ENCODE measurements at regions not wholly inside any gene's neighbourhood (a gene's known extent, or its start where the extent isn't known, plus 50 kb on each side); places are given as distances from the start of the nearest gene placed in this dataset.

GRCh38 chr14:82587226-82587625 lies 1053.6 kb upstream of the SEL1L start:
- Histone ChIP-seq H3K27me3 (ENCODE audit: insufficient read depth, low read length, poor library complexity) (no peaks in the 10 kb centered on the region), H3K9ac (ENCODE audit: low read depth, low read length) (no peak overlapping the region), H2AFZ (ENCODE audit: low read depth, low read length) (no peak overlapping the region), H3K4me3 (ENCODE audit: low read depth in 1 of 2, low read length in 2 of 2) (no peak overlapping the region), H4K20me1 (ENCODE audit: insufficient read depth, low read length) (no peaks in the 10 kb centered on the region), H3K79me2 (ENCODE audit: insufficient read depth, low read length) (no peaks in the 10 kb centered on the region), H3K9me3 (ENCODE audit: insufficient read depth, low read length, severe bottlenecking) (no peaks in the 10 kb centered on the region), H3K4me1 (ENCODE audit: insufficient read depth, low read length) (no peaks in the 10 kb centered on the region), H3K27ac (ENCODE audit: low read length) (no peak overlapping the region), H3K36me3 (ENCODE audit: insufficient read depth, low read length) (no peaks in the 10 kb centered on the region), H3K4me2 (ENCODE audit: insufficient read depth, low read length) (no peak overlapping the region)
- ATAC-seq (ENCODE audit: insufficient read depth, low read depth) (no peak), DNase-seq (no peak)
- no peak for TF ChIP-seq EZH2 (IDR thresholded peaks at IDR 0.05; ENCODE audit: borderline replicate concordance, low read depth, low read length, severe bottlenecking)
- TF ChIP-seq CTCF (IDR thresholded peaks at IDR 0.05; ENCODE audit: borderline replicate concordance, extremely low read depth, low read length, poor library complexity, severe bottlenecking) = no peak

- Histone ChIP-seq H3K4me2 (ENCODE audit: insufficient read depth, low read length) (no peak overlapping the region), H3K36me3 (ENCODE audit: insufficient read depth, low read length) (no peaks in the 10 kb centered on the region), H4K20me1 (ENCODE audit: insufficient read depth, low read length) (no peaks in the 10 kb centered on the region), H3K79me2 (ENCODE audit: insufficient read depth, low read length) (no peaks in the 10 kb centered on the region), H3K27ac (ENCODE audit: low read length) (no peak overlapping the region), H3K9ac (ENCODE audit: low read depth, low read length) (no peak overlapping the region), H3K4me3 (ENCODE audit: low read depth in 1 of 2, low read length in 2 of 2) (no peak overlapping the region), H3K9me3 (ENCODE audit: insufficient read depth, low read length, severe bottlenecking) (no peaks in the 10 kb centered on the region), H3K4me1 (ENCODE audit: insufficient read depth, low read length) (no peaks in the 10 kb centered on the region), H3K27me3 (ENCODE audit: insufficient read depth, low read length, poor library complexity) (no peaks in the 10 kb centered on the region), H2AFZ (ENCODE audit: low read depth, low read length) (no peak overlapping the region)
- DNase-seq (no peak), ATAC-seq (ENCODE audit: insufficient read depth, low read depth) (no peak)
- TF ChIP-seq CTCF (IDR thresholded peaks at IDR 0.05; ENCODE audit: borderline replicate concordance, extremely low read depth, low read length, poor library complexity, severe bottlenecking) = no peak
- no peak for TF ChIP-seq EZH2 (IDR thresholded peaks at IDR 0.05; ENCODE audit: borderline replicate concordance, low read depth, low read length, severe bottlenecking)
Measured at GRCh38 chr14:82595466-82595865, 1061.8 kb upstream of the SEL1L start.

GRCh38 chr14:82602794-82603193 lies 1069.1 kb upstream of the SEL1L start:
- Histone ChIP-seq H3K27ac (ENCODE audit: low read length) (no peak overlapping the region), H3K9ac (ENCODE audit: low read depth, low read length) (no peak overlapping the region), H3K36me3 (ENCODE audit: insufficient read depth, low read length) (no peaks in the 10 kb centered on the region), H3K4me3 (ENCODE audit: low read depth in 1 of 2, low read length in 2 of 2) (no peak overlapping the region), H3K4me1 (ENCODE audit: insufficient read depth, low read length) (no peaks in the 10 kb centered on the region), H3K9me3 (ENCODE audit: insufficient read depth, low read length, severe bottlenecking) (no peaks in the 10 kb centered on the region), H2AFZ (ENCODE audit: low read depth, low read length) (no peak overlapping the region), H3K27me3 (ENCODE audit: insufficient read depth, low read length, poor library complexity) (no peaks in the 10 kb centered on the region), H4K20me1 (ENCODE audit: insufficient read depth, low read length) (no peaks in the 10 kb centered on the region), H3K79me2 (ENCODE audit: insufficient read depth, low read length) (no peaks in the 10 kb centered on the region), H3K4me2 (ENCODE audit: insufficient read depth, low read length) (no peak overlapping the region)
- ATAC-seq (ENCODE audit: insufficient read depth, low read depth) (no peak), DNase-seq (no peak)
- no peak for TF ChIP-seq EZH2 (IDR thresholded peaks at IDR 0.05; ENCODE audit: borderline replicate concordance, low read depth, low read length, severe bottlenecking)
- TF ChIP-seq CTCF (IDR thresholded peaks at IDR 0.05; ENCODE audit: borderline replicate concordance, extremely low read depth, low read length, poor library complexity, severe bottlenecking) = no peak

DNA sequence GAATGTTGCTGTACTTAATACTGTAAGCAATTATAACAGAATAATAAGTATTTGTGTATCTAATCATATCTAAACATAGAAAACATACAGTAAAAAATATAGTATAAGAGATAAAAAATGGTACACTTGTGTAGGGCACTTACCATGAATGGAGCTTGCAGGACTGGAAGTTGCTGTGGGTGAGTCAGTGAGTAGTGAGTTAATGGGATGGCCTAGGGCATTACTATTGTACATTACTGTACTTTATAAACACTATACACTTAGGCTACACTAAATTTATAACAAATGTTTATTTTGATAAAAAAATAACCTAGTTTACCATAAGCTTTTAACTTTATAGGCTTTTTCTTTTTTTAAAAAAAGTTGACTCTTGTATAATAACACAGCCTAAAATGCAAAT lies 1071.2 kb upstream of the SEL1L start:
- Histone ChIP-seq H3K36me3 (ENCODE audit: insufficient read depth, low read length) (no peaks in the 10 kb centered on the region), H3K9me3 (ENCODE audit: insufficient read depth, low read length, severe bottlenecking) (no peaks in the 10 kb centered on the region), H4K20me1 (ENCODE audit: insufficient read depth, low read length) (no peaks in the 10 kb centered on the region), H2AFZ (ENCODE audit: low read depth, low read length) (no peak overlapping the region), H3K79me2 (ENCODE audit: insufficient read depth, low read length) (no peaks in the 10 kb centered on the region), H3K4me3 (ENCODE audit: low read depth in 1 of 2, low read length in 2 of 2) (no peak overlapping the region), H3K9ac (ENCODE audit: low read depth, low read length) (no peak overlapping the region), H3K27ac (ENCODE audit: low read length) (no peak overlapping the region), H3K4me2 (ENCODE audit: insufficient read depth, low read length) (no peak overlapping the region), H3K27me3 (ENCODE audit: insufficient read depth, low read length, poor library complexity) (no peaks in the 10 kb centered on the region), H3K4me1 (ENCODE audit: insufficient read depth, low read length) (no peaks in the 10 kb centered on the region)
- no peak for DNase-seq
- TF ChIP-seq EZH2 (IDR thresholded peaks at IDR 0.05; ENCODE audit: borderline replicate concordance, low read depth, low read length, severe bottlenecking) (no peak), CTCF (IDR thresholded peaks at IDR 0.05; ENCODE audit: borderline replicate concordance, extremely low read depth, low read length, poor library complexity, severe bottlenecking) (no peak)
- no peak for ATAC-seq (ENCODE audit: insufficient read depth, low read depth)

Data from DND-41 (cell line).